ENCODE measurements at regions not wholly inside any gene's neighbourhood (a gene's known extent, or its start where the extent isn't known, plus 50 kb on each side); places are given as distances from the start of the nearest gene placed in this dataset.

- DNase-seq, result no peak
Measured at GRCh38 chr5:5617024-5617423, 194.5 kb downstream of the ICE1 start.

- no peak for DNase-seq
Measured at GRCh38 chr5:5616247-5616895, 193.9 kb downstream of the ICE1 start.

- DNase-seq, result no peak
Measured at GRCh38 chr5:5615569-5615968, 193.1 kb downstream of the ICE1 start.

GRCh38 chr5:5613261-5613990 lies 190.9 kb downstream of the ICE1 start:
- DNase-seq, result no peak

- no peak for DNase-seq
Measured at GRCh38 chr5:5612096-5612495, 189.6 kb downstream of the ICE1 start.

GRCh38 chr5:5609935-5610334 lies 187.5 kb downstream of the ICE1 start:
- DNase-seq, result no peak

GRCh38 chr5:5605170-5605764 lies 182.8 kb downstream of the ICE1 start:
- DNase-seq, result no peak

- DNase-seq, result no peak
Measured at GRCh38 chr5:5602554-5602953, 180.1 kb downstream of the ICE1 start.

GRCh38 chr5:5598547-5599113 lies 176.2 kb downstream of the ICE1 start:
- no peak for DNase-seq

GRCh38 chr5:5593391-5593790 lies 170.9 kb downstream of the ICE1 start:
- DNase-seq, result no peak

GRCh38 chr5:5592541-5592940 lies 170.1 kb downstream of the ICE1 start:
- DNase-seq, result no peak

- no peak for DNase-seq
Measured at GRCh38 chr5:5591567-5591966, 169.1 kb downstream of the ICE1 start.

GRCh38 chr5:5589857-5590256 lies 167.4 kb downstream of the ICE1 start:
- DNase-seq, result no peak

GRCh38 chr5:5588887-5589826 lies 166.7 kb downstream of the ICE1 start:
- no peak for DNase-seq

- no peak for DNase-seq
Measured at GRCh38 chr5:5588386-5588785, 165.9 kb downstream of the ICE1 start.

- DNase-seq, result no peak
Measured at GRCh38 chr5:5587474-5587873, 165.0 kb downstream of the ICE1 start.

- no peak for DNase-seq
Measured at GRCh38 chr5:5586721-5587120, 164.2 kb downstream of the ICE1 start.

- no peak for DNase-seq
Measured at GRCh38 chr5:5585751-5586341, 163.4 kb downstream of the ICE1 start.

GRCh38 chr5:5584751-5585150 lies 162.3 kb downstream of the ICE1 start:
- no peak for DNase-seq

GRCh38 chr5:5584236-5584745 lies 161.8 kb downstream of the ICE1 start:
- DNase-seq, result no peak

GRCh38 chr5:5583832-5584231 lies 161.4 kb downstream of the ICE1 start:
- no peak for DNase-seq

All from CD4-positive, alpha-beta T cell treated with Interleukin-10 for 1 hour (primary cell).